GM11168 (cell line): ENCODE measurements at regions not wholly inside any gene's neighbourhood (a gene's known extent, or its start where the extent isn't known, plus 50 kb on each side); places are given as distances from the start of the nearest gene placed in this dataset.

Experiments used
- in situ Hi-C: fragments of 300-500 bp; cut with MboI; formaldehyde crosslinking; loops from one replicate; pipeline ENCODE4 v1.12.0; 2022; ENCODE audit warnings: low sequenced_read_pairs; ENCODE audit not compliant: unreplicated experiment

GRCh38 chr4:112973750-112974251 lies 75.7 kb upstream of the ANK2 start:
- in situ Hi-C loops = no loop called here

- in situ Hi-C loops = no loop called here
Measured at GRCh38 chr4:112975567-112976355, 73.7 kb upstream of the ANK2 start.

GRCh38 chr4:112978691-112979472 lies 70.6 kb upstream of the ANK2 start:
- in situ Hi-C loops = no loop called here

- in situ Hi-C loops = no loop called here
Measured at GRCh38 chr4:112979881-112980421, 69.5 kb upstream of the ANK2 start.

GRCh38 chr4:112982680-112983079 lies 66.8 kb upstream of the ANK2 start:
- in situ Hi-C loops = no loop called here

- in situ Hi-C loops = no loop called here
Measured at GRCh38 chr4:112994732-112995464, 54.6 kb upstream of the ANK2 start.
